ENCODE measurements at regions not wholly inside any gene's neighbourhood (a gene's known extent, or its start where the extent isn't known, plus 50 kb on each side); places are given as distances from the start of the nearest gene placed in this dataset.

- Mint-ChIP-seq H3K27ac (no peak overlapping the region), H3K36me3 (ENCODE audit: low read depth) (no peaks in the 10 kb centered on the region), H3K27me3 (ENCODE audit: insufficient read depth) (no peaks in the 10 kb centered on the region), H3K4me3 (no peak overlapping the region), H3K9me3 (no peaks in the 10 kb centered on the region), H3K4me1 (peaks cover 14% of the 10 kb centered on the region)
- TF ChIP-seq CTCF (conservative IDR thresholded peaks at IDR 0.05), result no peak
- no peaks in the 10 kb centered on the region for H3K9me3 ChIP-seq (ENCODE audit: control insufficient read depth, low read length)
- no peak overlapping the region for H3K27ac ChIP-seq (ENCODE audit: low read depth, low read length)
- no peak overlapping the region for H3K4me3 ChIP-seq (ENCODE audit: low read length)
- H3K4me1 ChIP-seq (ENCODE audit: control insufficient read depth, insufficient read depth, low read length), result no peaks in the 10 kb centered on the region
- no peaks in the 10 kb centered on the region for H3K36me3 ChIP-seq (ENCODE audit: control insufficient read depth, insufficient read depth, low read length)
- WGBS, 2 experiments (ENCODE audit: insufficient coverage in 1 of 2, insufficient read length in 1 of 2), result 82 to 96% methylated on average over 5 to 8 of the region's 8 CpGs
- no peak overlapping the region for H3K9ac ChIP-seq (ENCODE audit: extremely low read depth, low read length, poor library complexity, severe bottlenecking)
- no peak for DNase-seq
- no peaks in the 10 kb centered on the region for H3K27me3 ChIP-seq (ENCODE audit: control insufficient read depth, insufficient read depth, low read length, poor library complexity, severe bottlenecking)
Observed at GRCh38 chr1:87794788-87795614, 466.3 kb downstream of the LMO4 start.

GRCh38 chr1:87795615-87796337 lies 467.1 kb downstream of the LMO4 start:
- no peak overlapping the region for H3K4me3 ChIP-seq (ENCODE audit: low read length)
- H3K27me3 ChIP-seq (ENCODE audit: control insufficient read depth, insufficient read depth, low read length, poor library complexity, severe bottlenecking), result no peaks in the 10 kb centered on the region
- no peak overlapping the region for H3K27ac ChIP-seq (ENCODE audit: low read depth, low read length)
- H3K36me3 ChIP-seq (ENCODE audit: control insufficient read depth, insufficient read depth, low read length), result no peaks in the 10 kb centered on the region
- no peak overlapping the region for H3K27ac Mint-ChIP-seq
- no peaks in the 10 kb centered on the region for H3K9me3 ChIP-seq (ENCODE audit: control insufficient read depth, low read length)
- no peaks in the 10 kb centered on the region for H3K36me3 Mint-ChIP-seq (ENCODE audit: low read depth)
- TF ChIP-seq CTCF (conservative IDR thresholded peaks at IDR 0.05), result no peak
- H3K27me3 Mint-ChIP-seq (ENCODE audit: insufficient read depth), result no peaks in the 10 kb centered on the region
- no peaks in the 10 kb centered on the region for H3K9me3 Mint-ChIP-seq
- H3K4me3 Mint-ChIP-seq, result no peak overlapping the region
- H3K4me1 Mint-ChIP-seq, result peaks cover 14% of the 10 kb centered on the region
- DNase-seq, result no peak
- H3K9ac ChIP-seq (ENCODE audit: extremely low read depth, low read length, poor library complexity, severe bottlenecking), result no peak overlapping the region
- no peaks in the 10 kb centered on the region for H3K4me1 ChIP-seq (ENCODE audit: control insufficient read depth, insufficient read depth, low read length)
- WGBS, 2 experiments (ENCODE audit: insufficient coverage in 1 of 2, insufficient read length in 1 of 2), result 81 to 87% methylated on average over 3 of the region's 3 CpGs

- Mint-ChIP-seq H3K4me1 (peaks cover 14% of the 10 kb centered on the region), H3K36me3 (ENCODE audit: low read depth) (no peaks in the 10 kb centered on the region), H3K27ac (no peak overlapping the region), H3K27me3 (ENCODE audit: insufficient read depth) (no peaks in the 10 kb centered on the region), H3K4me3 (no peak overlapping the region), H3K9me3 (no peaks in the 10 kb centered on the region)
- Histone ChIP-seq H3K9me3 (ENCODE audit: control insufficient read depth, low read length) (no peaks in the 10 kb centered on the region), H3K27ac (ENCODE audit: low read depth, low read length) (no peak overlapping the region), H3K36me3 (ENCODE audit: control insufficient read depth, insufficient read depth, low read length) (no peaks in the 10 kb centered on the region), H3K4me3 (ENCODE audit: low read length) (no peak overlapping the region), H3K9ac (ENCODE audit: extremely low read depth, low read length, poor library complexity, severe bottlenecking) (no peak overlapping the region), H3K4me1 (ENCODE audit: control insufficient read depth, insufficient read depth, low read length) (no peaks in the 10 kb centered on the region), H3K27me3 (ENCODE audit: control insufficient read depth, insufficient read depth, low read length, poor library complexity, severe bottlenecking) (no peaks in the 10 kb centered on the region)
- TF ChIP-seq CTCF (conservative IDR thresholded peaks at IDR 0.05), result no peak
- no peak for DNase-seq
- WGBS, 2 experiments (ENCODE audit: insufficient coverage in 1 of 2, insufficient read length in 1 of 2), result 83 to 94% methylated on average over 9 of the region's 9 CpGs
Observed at GRCh38 chr1:87796471-87796901, 467.8 kb downstream of the LMO4 start.
